Stimulated activated CD4-positive, alpha-beta T cell treated with anti-CD3 and anti-CD28 coated beads, Interleukin-1b, Interleukin-23, amount 100 ng/mL, for 1 hour (primary cell): ENCODE measurements at regions not wholly inside any gene's neighbourhood (a gene's known extent, or its start where the extent isn't known, plus 50 kb on each side); places are given as distances from the start of the nearest gene placed in this dataset.
"Not testable (repeated sequence)": the region's sequence is repeated elsewhere in the genome, so short reads cannot be mapped to it uniquely, and the experiment has no call there.

Experiments
- DNase-seq, 2 donors: peaks; one replicate each; pipeline ENCODE4 v3.0.0-alpha.2; 2020; ENCODE audit warnings: low read depth in 2 of 2

GRCh38 chr4:160611181-160611580 is 1508.3 kb downstream of the RAPGEF2 start:
- DNase-seq = no peak

GRCh38 chr4:160631044-160631443 is 1528.2 kb downstream of the RAPGEF2 start:
- DNase-seq = no peak

- DNase-seq = no peak
Observed at GRCh38 chr4:160652790-160653189, 1511.0 kb downstream of the FSTL5 start.

- DNase-seq = no peak
Observed at GRCh38 chr4:160675550-160675949, 1488.2 kb downstream of the FSTL5 start.

- DNase-seq = no peak
Observed at GRCh38 chr4:160685729-160686128, 1478.1 kb downstream of the FSTL5 start.

GRCh38 chr4:160701671-160702070 is 1462.1 kb downstream of the FSTL5 start:
- DNase-seq = no peak

DNA sequence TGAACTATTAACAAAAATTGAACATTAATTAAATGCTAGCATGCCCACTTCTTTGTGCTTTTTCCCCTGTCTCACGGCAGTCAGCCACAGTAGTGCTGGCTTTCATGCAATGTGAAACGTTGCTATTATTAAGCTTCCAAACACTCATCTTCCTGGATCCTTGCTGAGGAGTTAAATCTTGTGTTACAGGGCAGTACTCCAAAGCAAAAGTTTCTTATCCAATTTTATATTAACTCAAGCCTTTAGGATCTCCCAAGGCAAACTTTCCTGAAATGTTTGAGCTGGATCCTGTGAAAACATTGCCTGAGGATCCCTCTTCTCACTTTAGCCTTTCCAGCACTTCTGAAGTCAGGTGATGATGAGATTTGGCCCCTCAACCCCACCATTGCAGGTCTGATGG is 1454.8 kb downstream of the FSTL5 start:
- no peak for DNase-seq

DNA sequence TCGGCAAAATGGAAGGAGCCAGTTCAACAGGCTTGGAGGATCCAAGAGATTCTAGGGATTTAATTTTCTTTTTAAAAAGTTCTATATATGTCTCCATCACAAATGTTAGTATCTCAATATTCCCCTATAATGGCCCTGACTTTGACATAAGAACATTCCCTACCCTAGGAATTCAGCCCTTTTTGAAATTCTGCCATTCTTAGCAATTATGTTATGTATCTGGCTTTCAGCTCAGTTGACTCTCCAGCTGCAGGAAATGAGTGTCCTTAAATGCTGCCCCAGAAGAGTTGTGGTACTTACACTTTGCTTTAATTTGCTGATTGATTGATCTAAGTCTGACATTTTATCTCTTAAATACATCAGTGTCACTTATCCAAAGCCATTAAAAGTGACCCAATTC is 1454.3 kb downstream of the FSTL5 start:
- no peak for DNase-seq

GRCh38 chr4:160716551-160716950 is 1447.2 kb downstream of the FSTL5 start:
- DNase-seq = no peak

- DNase-seq = no peak
Observed at GRCh38 chr4:160717848-160718247, 1446.0 kb downstream of the FSTL5 start.

DNA sequence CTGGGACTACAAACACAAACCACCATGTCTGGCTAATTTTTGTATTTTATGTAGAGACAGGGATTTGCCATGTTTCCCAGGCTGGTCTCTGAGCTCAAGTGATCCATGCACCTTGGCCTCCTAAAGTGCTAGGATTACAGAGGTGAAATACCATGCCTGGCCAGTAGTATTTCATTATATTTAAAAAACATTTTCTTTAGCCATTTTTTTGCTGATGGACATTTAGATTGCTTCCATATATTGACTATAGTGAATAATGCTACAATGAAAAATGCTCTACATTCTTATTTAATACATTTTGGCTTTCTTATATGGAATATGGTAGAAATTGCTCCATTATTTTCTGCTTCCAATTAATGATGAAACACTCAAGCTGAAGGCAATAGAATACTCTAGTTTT is 1439.7 kb downstream of the FSTL5 start:
- DNase-seq = no peak

DNA sequence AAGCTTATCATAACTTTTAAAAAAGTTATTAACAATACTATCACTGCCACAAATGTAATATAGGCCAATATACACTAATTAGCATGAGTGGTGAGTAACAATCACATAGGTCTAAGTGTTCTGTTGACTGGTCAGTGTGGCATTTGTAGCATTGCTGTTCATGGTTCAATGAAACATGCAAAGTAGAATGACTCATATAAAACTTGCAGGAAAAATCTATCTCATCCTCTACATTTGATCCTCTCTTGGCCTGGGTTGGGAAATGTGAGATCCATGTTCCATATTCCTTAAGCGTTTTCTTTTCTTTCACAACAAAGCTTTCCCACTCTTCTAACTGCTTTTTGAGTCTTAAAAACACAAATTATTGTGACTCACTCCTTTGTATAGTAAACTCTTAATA is 1418.7 kb downstream of the FSTL5 start:
- DNase-seq = no peak

DNA sequence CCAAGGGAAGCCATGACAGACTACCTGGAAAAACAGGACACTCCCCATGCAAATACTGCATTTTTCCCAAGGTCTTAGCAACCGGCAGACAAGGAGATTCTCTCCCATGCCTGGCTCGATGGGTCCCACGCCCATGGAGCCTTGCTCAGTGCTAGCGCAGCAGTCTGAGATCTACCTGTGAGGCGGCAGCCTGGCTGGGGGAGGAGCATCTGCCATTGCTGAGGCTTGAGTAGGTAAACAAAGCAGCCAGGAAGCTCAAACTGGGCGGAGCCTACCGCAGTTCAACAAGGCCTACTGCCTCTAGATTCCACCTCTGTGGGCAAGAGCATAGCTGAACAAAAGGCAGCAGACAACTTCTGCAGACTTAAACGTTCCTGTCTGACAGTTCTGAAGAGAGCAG is 1417.2 kb downstream of the FSTL5 start:
- not testable (repeated sequence) for DNase-seq

- no peak for DNase-seq
Observed at GRCh38 chr4:160772668-160773067, 1391.1 kb downstream of the FSTL5 start.

GRCh38 chr4:160795216-160795615 is 1368.6 kb downstream of the FSTL5 start:
- no peak for DNase-seq

GRCh38 chr4:160808174-160808573 is 1355.6 kb downstream of the FSTL5 start:
- DNase-seq = no peak

GRCh38 chr4:160809576-160809975 is 1354.2 kb downstream of the FSTL5 start:
- no peak for DNase-seq

GRCh38 chr4:160810424-160810823 is 1353.4 kb downstream of the FSTL5 start:
- DNase-seq = no peak

GRCh38 chr4:160810941-160811340 is 1352.9 kb downstream of the FSTL5 start:
- no peak for DNase-seq

GRCh38 chr4:160811956-160812355 is 1351.8 kb downstream of the FSTL5 start:
- no peak for DNase-seq

DNA sequence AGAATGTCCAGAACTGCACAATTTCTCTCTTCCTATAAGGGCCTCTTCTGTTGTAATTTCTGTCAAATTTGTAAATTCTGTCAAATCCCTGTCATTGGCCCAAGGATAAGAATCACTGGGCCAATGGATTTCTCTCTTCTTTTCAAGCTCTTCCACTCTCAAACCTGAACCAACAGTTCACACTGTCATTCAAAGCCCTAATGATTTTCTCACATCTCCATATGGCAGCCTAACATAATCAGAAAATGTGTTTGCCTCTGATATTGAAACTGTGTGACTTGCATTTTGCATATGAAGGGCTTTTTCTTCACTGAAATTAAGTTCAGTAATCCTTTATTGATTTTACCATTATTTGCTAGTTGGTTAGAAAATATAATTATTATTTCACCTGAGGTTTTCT is 1349.1 kb downstream of the FSTL5 start:
- DNase-seq = no peak

DNA sequence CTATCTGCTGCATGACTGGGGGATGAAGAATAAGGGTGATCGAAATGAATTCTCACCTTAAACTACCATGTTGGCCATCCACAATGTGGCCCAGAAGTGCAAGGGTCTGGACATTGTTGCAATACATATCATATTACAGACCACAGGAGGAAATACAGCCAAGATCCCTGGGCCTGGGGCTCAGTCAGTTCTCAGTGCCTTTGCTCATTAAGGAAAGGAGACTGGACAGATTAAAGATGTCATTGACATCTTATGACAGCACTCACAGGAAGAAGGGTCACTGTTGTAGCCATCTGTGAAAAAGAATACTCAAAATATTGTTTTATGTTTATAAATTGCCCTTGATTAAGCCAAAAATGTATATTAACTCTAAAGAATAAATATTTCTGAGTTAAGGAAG is 1345.2 kb downstream of the FSTL5 start:
- no peak for DNase-seq

DNA sequence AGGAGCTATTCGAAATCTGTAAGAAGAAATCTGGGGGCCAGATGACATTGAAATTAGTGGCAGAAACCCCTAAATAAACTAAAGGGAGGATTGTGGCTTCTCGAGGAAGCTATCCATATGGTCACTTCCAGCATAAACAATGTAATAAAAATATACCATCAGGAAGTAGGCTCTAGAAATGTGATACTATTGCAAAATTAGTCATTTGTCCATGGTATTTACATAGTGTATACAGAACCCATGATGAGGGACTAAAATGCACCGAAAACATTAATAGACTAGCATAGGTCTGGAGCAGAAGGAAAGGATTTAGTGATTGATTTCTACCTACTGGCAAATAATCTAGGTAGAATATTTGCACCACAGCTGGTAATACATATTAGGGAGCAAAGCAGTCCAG is 1344.0 kb downstream of the FSTL5 start:
- no peak for DNase-seq

- no peak for DNase-seq
Observed at GRCh38 chr4:160824481-160824880, 1339.3 kb downstream of the FSTL5 start.
